Mammary epithelial cell (primary cell): ENCODE measurements at regions not wholly inside any gene's neighbourhood (a gene's known extent, or its start where the extent isn't known, plus 50 kb on each side); places are given as distances from the start of the nearest gene placed in this dataset.

Source experiments
- EZH2 ChIP-seq: IDR thresholded peaks from 2 replicates; pipeline ENCODE4 v1.6.1; 2012; ENCODE audit warnings: low read length, inconsistent platforms, borderline replicate concordance
- TF ChIP-seq, protein P1 (sequence below), 2 donors: IDR thresholded peaks in 1 of 2; conservative IDR thresholded peaks in 1 of 2; 2 replicates each; pipeline ENCODE4 v1.5.1; 2011 to 2012; ENCODE audit warnings: inconsistent platforms in 2 of 2, low read length in 2 of 2, mild to moderate bottlenecking in 2 of 2, control low read depth in 1 of 2, low read depth in 1 of 2; ENCODE audit not compliant: insufficient read depth in 1 of 2; ENCODE audit errors: extremely low read depth in 1 of 2

GRCh38 chr2:166700079-166700478 lies 188.2 kb upstream of the XIRP2 start:
- TF ChIP-seq, protein P1, sequence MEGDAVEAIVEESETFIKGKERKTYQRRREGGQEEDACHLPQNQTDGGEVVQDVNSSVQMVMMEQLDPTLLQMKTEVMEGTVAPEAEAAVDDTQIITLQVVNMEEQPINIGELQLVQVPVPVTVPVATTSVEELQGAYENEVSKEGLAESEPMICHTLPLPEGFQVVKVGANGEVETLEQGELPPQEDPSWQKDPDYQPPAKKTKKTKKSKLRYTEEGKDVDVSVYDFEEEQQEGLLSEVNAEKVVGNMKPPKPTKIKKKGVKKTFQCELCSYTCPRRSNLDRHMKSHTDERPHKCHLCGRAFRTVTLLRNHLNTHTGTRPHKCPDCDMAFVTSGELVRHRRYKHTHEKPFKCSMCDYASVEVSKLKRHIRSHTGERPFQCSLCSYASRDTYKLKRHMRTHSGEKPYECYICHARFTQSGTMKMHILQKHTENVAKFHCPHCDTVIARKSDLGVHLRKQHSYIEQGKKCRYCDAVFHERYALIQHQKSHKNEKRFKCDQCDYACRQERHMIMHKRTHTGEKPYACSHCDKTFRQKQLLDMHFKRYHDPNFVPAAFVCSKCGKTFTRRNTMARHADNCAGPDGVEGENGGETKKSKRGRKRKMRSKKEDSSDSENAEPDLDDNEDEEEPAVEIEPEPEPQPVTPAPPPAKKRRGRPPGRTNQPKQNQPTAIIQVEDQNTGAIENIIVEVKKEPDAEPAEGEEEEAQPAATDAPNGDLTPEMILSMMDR (conservative IDR thresholded peaks at IDR 0.05 in 1 of 2, IDR thresholded peaks at IDR 0.05 in 1 of 2; ENCODE audit: extremely low read depth in 1 of 2, insufficient read depth in 1 of 2, low read depth in 1 of 2, low read length in 2 of 2): peak in 1 of 2 donors; percentile 33
- TF ChIP-seq EZH2: no peak
